Dendritic cell treated with granulocyte-macrophage colony-stimulating factor and Interleukin-4, amounts not matched to agents 40 ng/mL and 50 ng/mL, for 4 days (primary cell): ENCODE measurements at regions not wholly inside any gene's neighbourhood (a gene's known extent, or its start where the extent isn't known, plus 50 kb on each side); places are given as distances from the start of the nearest gene placed in this dataset.

Experiments
- H3K27ac Mint-ChIP-seq: one replicate; pipeline ENCODE4 v1.8.0; 2022; ENCODE audit warnings: mild to moderate bottlenecking, mixed read lengths
- H3K27me3 Mint-ChIP-seq: one replicate; pipeline ENCODE4 v1.8.0; 2022; ENCODE audit warnings: mild to moderate bottlenecking, mixed read lengths
- H3K36me3 Mint-ChIP-seq: one replicate; pipeline ENCODE4 v1.8.0; 2022; ENCODE audit warnings: low read depth, mixed read lengths
- H3K4me1 Mint-ChIP-seq: one replicate; pipeline ENCODE4 v1.8.0; 2022; ENCODE audit warnings: low read depth, mixed read lengths
- H3K4me3 Mint-ChIP-seq: one replicate; pipeline ENCODE4 v1.8.0; 2022; ENCODE audit warnings: mild to moderate bottlenecking, moderate library complexity, mixed read lengths
- H3K9me3 Mint-ChIP-seq: one replicate; pipeline ENCODE4 v1.8.0; 2022; ENCODE audit warnings: mixed read lengths
- intact Hi-C: fragments of 100-400 bp; cut with micrococcal nuclease; formaldehyde crosslinking; loops from one replicate; pipeline ENCODE4 v1.15.0; 2022

GRCh38 chr7:130972201-130972600 is 238.2 kb upstream of the KLF14 start:
- peaks cover 35% of the 10 kb centered on the region for H3K4me1 Mint-ChIP-seq
- H3K27ac Mint-ChIP-seq, result no peak overlapping the region
- H3K27me3 Mint-ChIP-seq, result no peaks in the 10 kb centered on the region
- peaks cover 11% of the 10 kb centered on the region for H3K9me3 Mint-ChIP-seq
- intact Hi-C loops, result no loop called here
- no peak overlapping the region for H3K4me3 Mint-ChIP-seq
- H3K36me3 Mint-ChIP-seq, result peaks cover 63% of the 10 kb centered on the region

GRCh38 chr7:130973637-130974036 is 239.6 kb upstream of the KLF14 start:
- Mint-ChIP-seq H3K27me3 (no peaks in the 10 kb centered on the region), H3K4me1 (peaks cover 35% of the 10 kb centered on the region), H3K4me3 (no peak overlapping the region), H3K9me3 (peaks cover 11% of the 10 kb centered on the region), H3K36me3 (peaks cover 60% of the 10 kb centered on the region), H3K27ac (no peak overlapping the region)
- intact Hi-C loops, result no loop called here

- Mint-ChIP-seq H3K9me3 (peaks cover 11% of the 10 kb centered on the region), H3K27me3 (no peaks in the 10 kb centered on the region), H3K4me3 (no peak overlapping the region), H3K27ac (no peak overlapping the region), H3K36me3 (peaks cover 60% of the 10 kb centered on the region), H3K4me1 (peaks cover 35% of the 10 kb centered on the region)
- intact Hi-C loops, result no loop called here
Observed at GRCh38 chr7:130974169-130974568, 240.2 kb upstream of the KLF14 start.

DNA sequence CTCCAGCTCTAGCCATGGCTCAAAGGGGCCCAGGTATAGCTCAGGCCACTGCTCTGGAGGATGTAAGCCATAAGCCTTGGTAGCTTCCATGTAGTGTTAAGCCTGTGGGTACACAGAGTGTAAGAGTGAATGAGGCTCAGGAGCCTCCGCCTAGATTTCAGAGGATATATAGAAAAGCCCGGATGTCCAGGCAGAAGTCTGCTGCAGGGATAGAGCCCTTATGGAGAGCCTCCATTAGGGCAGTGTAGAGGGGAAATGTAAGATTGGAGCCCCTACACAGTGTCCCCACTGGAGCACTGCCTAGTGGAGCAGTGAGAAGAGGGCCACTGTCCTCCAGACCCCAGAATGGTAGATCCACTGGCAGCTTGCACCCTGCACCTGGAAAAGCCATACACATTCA is 240.8 kb upstream of the KLF14 start:
- Mint-ChIP-seq H3K27me3 (no peaks in the 10 kb centered on the region), H3K4me1 (peaks cover 35% of the 10 kb centered on the region), H3K9me3 (peaks cover 11% of the 10 kb centered on the region), H3K27ac (no peak overlapping the region), H3K4me3 (no peak overlapping the region), H3K36me3 (peaks cover 60% of the 10 kb centered on the region)
- intact Hi-C loops, result no loop called here

- Mint-ChIP-seq H3K9me3 (peaks cover 11% of the 10 kb centered on the region), H3K27ac (no peak overlapping the region), H3K4me3 (no peak overlapping the region), H3K36me3 (peaks cover 58% of the 10 kb centered on the region), H3K4me1 (peaks cover 29% of the 10 kb centered on the region), H3K27me3 (no peaks in the 10 kb centered on the region)
- intact Hi-C loops, result no loop called here
Observed at GRCh38 chr7:130975731-130976130, 241.7 kb upstream of the KLF14 start.

DNA sequence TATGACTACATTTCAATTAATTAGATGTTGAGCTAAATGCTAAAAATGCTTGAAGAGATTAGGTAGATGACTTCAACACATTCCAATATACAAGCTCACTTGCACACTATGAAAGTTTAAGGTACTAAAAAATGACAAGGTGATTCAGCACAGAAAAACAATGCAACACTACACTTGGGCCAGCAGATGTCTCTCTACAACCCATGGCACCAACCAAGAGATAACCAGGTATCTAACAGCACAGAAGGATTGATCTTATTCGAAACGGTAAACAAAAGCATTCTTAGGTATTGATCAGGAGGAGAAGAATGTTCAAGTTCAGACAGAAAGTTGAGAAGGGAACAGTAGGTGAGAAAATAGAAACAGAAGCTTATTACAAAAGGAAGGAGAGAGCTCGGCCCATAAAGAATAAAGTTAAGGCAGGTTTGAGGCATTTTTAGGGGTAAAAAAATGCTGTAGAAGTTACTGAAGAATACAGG is 248.2 kb upstream of the KLF14 start:
- Mint-ChIP-seq H3K4me1 (peaks cover 10% of the 10 kb centered on the region), H3K27ac (no peak overlapping the region), H3K36me3 (peaks cover 36% of the 10 kb centered on the region), H3K27me3 (no peaks in the 10 kb centered on the region), H3K9me3 (no peaks in the 10 kb centered on the region), H3K4me3 (no peak overlapping the region)
- intact Hi-C loops, result loop anchor here (1.0 to 5.0 kb wide), 2 partner anchors 60 to 85 kb away; no protein-coding TSS in a partner anchor

DNA sequence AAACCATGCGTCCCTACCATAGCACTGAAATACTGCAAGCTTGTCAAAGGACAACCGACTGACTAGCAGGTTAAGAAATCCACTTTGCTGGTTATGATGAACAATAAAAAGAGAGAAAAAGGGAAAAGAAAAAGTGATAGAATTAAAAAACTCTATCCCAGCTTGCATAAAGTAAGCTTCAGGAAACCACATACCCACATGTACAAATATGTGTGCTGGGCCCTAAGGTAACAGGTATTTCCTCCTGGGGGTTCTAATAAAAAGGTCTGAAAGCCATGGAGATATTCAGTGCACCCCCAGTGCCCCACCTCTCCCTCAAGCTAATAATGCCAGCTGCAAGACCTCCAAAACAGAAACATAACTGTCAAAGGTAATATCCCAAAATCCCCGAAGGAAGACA is 248.6 kb upstream of the KLF14 start:
- Mint-ChIP-seq H3K27me3 (no peaks in the 10 kb centered on the region), H3K9me3 (no peaks in the 10 kb centered on the region), H3K27ac (no peak overlapping the region), H3K4me3 (no peak overlapping the region), H3K36me3 (peaks cover 37% of the 10 kb centered on the region), H3K4me1 (peaks cover 13% of the 10 kb centered on the region)
- intact Hi-C loops, result loop anchor here (1.0 to 5.0 kb wide), 2 partner anchors 60 to 85 kb away; no protein-coding TSS in a partner anchor

DNA sequence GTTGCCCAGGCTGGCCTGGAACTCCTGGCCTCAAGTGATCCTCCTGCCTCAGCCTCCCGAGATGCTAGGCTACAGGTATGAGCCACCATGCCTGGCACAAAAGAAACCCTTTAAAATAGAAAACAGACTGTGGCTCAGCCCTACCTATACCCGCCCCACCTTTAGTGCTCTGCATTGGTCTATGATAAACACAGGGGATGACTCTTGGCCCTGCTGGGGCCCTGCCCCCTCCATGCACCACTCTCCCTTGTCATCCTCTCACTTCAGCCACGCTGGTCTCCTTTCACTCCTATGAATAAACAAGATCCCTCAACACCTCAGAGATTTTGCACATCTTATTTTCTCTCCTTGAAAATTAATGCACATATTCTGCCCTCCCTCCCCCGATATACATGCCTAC is 251.4 kb upstream of the KLF14 start:
- intact Hi-C loops, result no loop called here
- Mint-ChIP-seq H3K4me1 (peaks cover 26% of the 10 kb centered on the region), H3K36me3 (peaks cover 46% of the 10 kb centered on the region), H3K9me3 (no peaks in the 10 kb centered on the region), H3K27ac (no peak overlapping the region), H3K4me3 (no peak overlapping the region), H3K27me3 (no peaks in the 10 kb centered on the region)

GRCh38 chr7:130986261-130986690 is 252.3 kb upstream of the KLF14 start:
- H3K4me1 Mint-ChIP-seq, result peaks cover 31% of the 10 kb centered on the region
- no peak overlapping the region for H3K4me3 Mint-ChIP-seq
- no peak overlapping the region for H3K27ac Mint-ChIP-seq
- H3K27me3 Mint-ChIP-seq, result no peaks in the 10 kb centered on the region
- H3K36me3 Mint-ChIP-seq, result peaks cover 45% of the 10 kb centered on the region
- intact Hi-C loops, result no loop called here
- H3K9me3 Mint-ChIP-seq, result no peaks in the 10 kb centered on the region

- Mint-ChIP-seq H3K27me3 (no peaks in the 10 kb centered on the region), H3K4me3 (no peak overlapping the region), H3K36me3 (peaks cover 52% of the 10 kb centered on the region), H3K27ac (no peak overlapping the region), H3K9me3 (no peaks in the 10 kb centered on the region), H3K4me1 (peaks cover 31% of the 10 kb centered on the region)
- intact Hi-C loops, result no loop called here
Observed at GRCh38 chr7:130987092-130987491, 253.1 kb upstream of the KLF14 start.

GRCh38 chr7:130988443-130988842 is 254.4 kb upstream of the KLF14 start:
- peaks cover 65% of the 10 kb centered on the region for H3K36me3 Mint-ChIP-seq
- H3K4me3 Mint-ChIP-seq, result no peak overlapping the region
- H3K4me1 Mint-ChIP-seq, result peaks cover 31% of the 10 kb centered on the region
- intact Hi-C loops, result no loop called here
- no peaks in the 10 kb centered on the region for H3K9me3 Mint-ChIP-seq
- no peak overlapping the region for H3K27ac Mint-ChIP-seq
- H3K27me3 Mint-ChIP-seq, result no peaks in the 10 kb centered on the region

DNA sequence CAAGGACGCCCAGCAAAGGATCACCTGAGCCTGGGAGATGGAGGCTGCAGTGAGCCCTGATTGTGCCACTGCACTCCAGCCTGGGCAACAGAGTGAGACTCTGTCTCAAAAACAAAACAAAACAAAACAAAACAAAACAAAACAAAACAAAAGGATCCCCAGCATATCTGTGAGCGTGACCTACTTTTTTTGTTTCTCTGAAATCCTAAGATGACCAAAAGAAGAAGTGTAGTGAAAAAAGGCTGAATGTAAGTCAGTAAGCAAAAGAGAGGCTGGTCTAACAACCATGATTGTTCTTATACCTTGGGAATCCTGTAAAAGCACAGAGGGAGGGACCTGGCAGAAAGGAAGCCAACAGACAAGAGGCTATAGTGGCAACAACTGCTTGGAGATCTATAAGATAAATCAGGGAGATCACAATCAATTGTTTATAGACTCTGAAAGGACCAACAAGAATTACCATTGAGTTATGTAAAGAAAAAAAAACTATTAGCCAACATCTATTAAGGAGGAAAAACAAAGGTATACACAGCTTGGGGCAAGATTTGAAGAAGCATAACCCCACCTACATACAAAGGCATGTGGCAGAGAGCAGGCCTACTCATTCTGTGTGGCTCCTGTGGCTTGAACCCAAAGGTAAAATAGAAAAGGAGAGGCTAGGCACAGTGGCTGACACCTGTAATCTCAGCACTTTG is 255.2 kb upstream of the KLF14 start:
- Mint-ChIP-seq H3K27me3 (no peaks in the 10 kb centered on the region), H3K4me1 (peaks cover 31% of the 10 kb centered on the region), H3K4me3 (no peak overlapping the region), H3K36me3 (peaks cover 73% of the 10 kb centered on the region), H3K9me3 (no peaks in the 10 kb centered on the region), H3K27ac (no peak overlapping the region)
- intact Hi-C loops, result no loop called here

DNA sequence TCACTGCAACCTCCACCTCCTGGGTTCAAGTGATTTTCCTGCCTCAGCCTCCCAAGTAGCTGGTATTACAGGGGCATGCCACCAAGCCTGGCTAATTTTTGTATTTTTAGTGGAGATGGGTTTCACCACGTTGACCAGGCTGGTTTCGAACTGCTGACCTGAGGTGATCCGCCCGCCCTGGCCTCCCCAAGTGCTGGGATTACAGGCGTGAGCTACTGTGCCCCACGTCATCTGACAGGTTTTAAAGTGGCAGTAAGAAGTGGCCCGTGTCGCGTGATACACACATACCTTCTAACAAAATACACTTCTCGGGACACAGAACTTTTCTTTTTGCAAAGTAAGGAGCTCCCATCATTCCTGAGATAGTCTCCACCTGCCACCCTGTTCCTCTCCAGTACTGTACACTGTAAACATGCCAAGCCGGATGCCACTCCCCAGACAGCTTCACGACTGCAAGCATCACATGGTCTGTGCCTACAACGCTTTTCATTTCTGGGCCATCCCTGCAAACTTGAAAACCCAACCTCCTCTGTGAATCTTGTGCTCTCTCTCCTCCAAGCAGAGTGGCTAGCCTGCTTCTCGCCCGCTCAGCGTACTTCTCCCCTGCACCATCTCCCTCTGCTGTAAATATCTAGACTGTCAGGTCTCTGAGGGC is 256.3 kb upstream of the KLF14 start:
- peaks cover 34% of the 10 kb centered on the region for H3K4me1 Mint-ChIP-seq
- H3K27ac Mint-ChIP-seq, result no peak overlapping the region
- H3K4me3 Mint-ChIP-seq, result no peak overlapping the region
- intact Hi-C loops, result no loop called here
- H3K9me3 Mint-ChIP-seq, result no peaks in the 10 kb centered on the region
- peaks cover 69% of the 10 kb centered on the region for H3K36me3 Mint-ChIP-seq
- H3K27me3 Mint-ChIP-seq, result no peaks in the 10 kb centered on the region

- Mint-ChIP-seq H3K27ac (no peak overlapping the region), H3K9me3 (no peaks in the 10 kb centered on the region), H3K4me1 (peaks cover 46% of the 10 kb centered on the region), H3K36me3 (peaks cover 50% of the 10 kb centered on the region), H3K27me3 (no peaks in the 10 kb centered on the region), H3K4me3 (no peak overlapping the region)
- intact Hi-C loops, result no loop called here
Observed at GRCh38 chr7:130993671-130994365, 259.8 kb upstream of the KLF14 start.
